ENCODE measurements at regions not wholly inside any gene's neighbourhood (a gene's known extent, or its start where the extent isn't known, plus 50 kb on each side); places are given as distances from the start of the nearest gene placed in this dataset.

- no peak for TF ChIP-seq CTCF (IDR thresholded peaks at IDR 0.05)
- no peak for TF ChIP-seq POLR2A (IDR thresholded peaks at IDR 0.05)
Observed at GRCh38 chr4:14237911-14238310, 610.4 kb upstream of the BOD1L1 start.
